Non-pigmented ciliary epithelial cell (primary cell): ENCODE measurements at regions not wholly inside any gene's neighbourhood (a gene's known extent, or its start where the extent isn't known, plus 50 kb on each side); places are given as distances from the start of the nearest gene placed in this dataset.

ENCODE experiments used
- DNase-seq: peaks from one replicate; pipeline ENCODE4 v3.0.0-alpha.2; 2010; ENCODE audit warnings: low read depth

DNA sequence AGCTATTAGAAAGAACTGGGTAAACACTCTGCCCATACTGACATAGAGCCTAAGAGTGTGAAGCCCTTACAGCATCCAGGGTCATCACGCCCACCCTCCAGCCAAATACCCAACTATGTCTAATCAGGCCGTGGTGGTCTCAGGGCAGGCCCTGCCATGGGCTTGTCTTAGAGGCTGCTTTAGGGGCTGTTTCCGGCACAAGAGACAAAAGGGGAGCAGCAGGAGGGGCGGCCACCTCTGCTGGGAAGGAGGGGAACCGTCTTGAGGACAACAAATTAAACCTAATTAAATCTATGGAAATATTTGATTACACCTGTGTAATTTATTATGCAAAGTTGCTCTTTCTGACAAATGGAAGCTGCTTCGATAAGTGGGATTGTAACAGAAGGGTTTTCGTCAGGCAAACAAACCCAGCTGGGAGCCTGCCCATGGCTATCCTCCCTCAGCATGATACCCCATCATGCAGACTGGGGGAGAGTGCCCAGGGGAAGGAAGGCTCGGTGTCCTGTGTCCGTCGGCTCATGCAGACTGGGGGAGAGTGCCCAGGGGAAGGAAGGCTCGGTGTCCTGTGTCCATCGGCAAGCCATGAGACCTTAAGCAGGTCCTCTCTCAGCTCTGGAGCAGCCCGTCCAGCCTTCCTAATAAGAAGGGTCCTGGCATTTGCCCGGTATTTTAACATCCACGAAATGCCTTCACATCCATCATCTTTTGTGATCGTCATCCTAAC is 163.6 kb upstream of the B3GAT1 start:
- DNase-seq, result no peak

DNA sequence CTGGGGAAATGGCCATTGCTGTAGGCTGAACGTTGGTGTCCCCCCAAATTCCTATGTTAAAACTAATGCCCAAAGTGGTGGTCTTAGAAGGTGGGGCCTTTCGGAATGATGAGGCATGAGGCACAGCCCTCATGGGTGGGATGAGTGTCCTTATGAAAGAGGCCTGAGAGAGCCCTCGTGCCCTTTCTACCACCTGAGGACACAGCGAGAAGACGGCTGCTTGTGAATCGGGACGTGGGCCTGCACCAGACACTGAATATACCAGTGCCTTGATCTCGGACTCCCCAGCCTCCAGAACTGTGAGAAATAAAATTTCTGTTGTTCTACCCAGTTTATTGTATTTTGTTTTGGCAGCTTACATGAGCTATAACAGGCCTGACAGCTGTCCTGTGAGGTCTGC is 162.9 kb upstream of the B3GAT1 start:
- DNase-seq, result no peak

DNA sequence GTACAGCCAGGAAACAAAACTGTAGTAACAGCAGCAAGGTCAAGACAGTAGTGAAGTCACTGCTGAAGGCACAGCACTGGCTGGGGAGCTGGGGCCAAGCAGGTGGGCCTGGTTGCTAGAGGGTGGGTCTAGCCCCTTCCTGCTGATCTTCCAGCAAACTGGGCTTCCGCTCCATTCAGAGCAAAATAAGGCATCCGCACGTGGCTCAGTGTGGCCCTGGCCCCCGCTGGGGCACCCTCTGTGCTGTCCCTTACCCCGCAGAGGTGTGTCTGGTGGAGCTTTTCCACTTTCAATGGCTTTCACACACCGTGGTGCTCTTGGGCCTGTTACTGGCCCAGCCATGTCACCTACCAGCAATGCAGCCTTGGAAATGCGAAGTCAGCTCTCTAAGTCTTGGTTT is 162.4 kb upstream of the B3GAT1 start:
- no peak for DNase-seq

DNA sequence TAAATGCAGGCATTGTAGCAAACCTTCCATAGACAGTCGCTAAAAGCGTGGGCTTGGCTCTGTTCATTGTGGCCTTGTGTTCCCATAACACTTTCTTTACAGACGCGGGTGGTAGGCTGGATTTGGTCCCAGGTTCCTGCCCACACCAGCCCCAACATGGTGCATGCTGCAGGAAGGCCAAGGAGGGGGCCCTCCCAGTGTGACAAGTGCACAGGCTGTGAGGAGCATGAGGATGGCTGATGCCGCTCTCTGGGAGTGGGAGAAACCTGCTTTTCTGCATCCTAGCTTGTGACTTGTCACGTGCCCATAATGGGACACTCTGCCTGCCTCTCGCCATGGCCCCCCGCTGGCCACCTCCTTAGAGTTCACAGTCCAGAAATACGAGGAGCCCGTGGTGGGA is 161.8 kb upstream of the B3GAT1 start:
- no peak for DNase-seq

DNA sequence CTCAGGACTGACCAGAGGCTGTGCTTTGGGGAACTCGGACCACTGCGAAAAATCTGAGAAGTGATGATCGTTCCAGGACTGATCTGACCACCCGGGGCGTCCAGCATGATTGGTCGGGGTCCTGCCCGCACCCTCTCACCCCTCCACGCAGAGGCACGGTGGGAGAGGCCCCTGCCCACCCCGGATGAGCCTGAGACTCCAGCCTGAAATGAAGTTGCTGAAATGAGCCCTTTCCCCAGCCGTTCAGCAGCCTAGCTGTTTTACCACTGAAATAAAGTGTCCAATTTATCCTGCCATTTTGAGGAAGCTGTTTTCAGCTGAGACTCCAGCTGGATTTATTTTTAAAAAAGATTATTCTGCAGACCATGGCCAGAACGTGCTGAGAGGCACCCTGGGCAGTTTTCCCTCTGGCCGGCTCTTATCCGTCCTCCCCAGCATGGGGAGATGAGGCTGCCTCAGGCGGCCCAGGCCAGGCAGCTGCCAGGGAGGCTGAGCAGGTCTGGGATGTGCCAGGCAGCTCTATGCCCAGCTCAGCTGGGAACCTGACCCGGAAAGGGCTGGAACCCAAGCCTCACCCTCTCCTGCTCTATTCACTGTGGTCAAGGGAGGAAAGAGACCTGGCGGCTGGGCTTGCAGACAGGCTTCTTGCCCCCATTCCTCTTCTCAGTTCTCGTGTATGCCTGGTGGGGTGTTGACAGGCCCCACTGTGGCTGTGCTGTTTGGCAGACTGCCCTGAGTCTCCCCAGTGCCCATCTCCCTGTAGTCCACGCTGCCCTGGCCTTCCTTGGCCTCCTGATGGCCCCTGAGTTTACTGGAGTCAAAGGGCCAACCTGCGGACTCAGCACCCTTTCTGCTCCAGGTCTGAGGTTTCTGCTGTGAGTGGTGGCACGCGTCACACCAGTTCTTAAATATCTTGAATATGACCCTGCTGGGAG is 161.0 kb upstream of the B3GAT1 start:
- DNase-seq, result no peak

DNA sequence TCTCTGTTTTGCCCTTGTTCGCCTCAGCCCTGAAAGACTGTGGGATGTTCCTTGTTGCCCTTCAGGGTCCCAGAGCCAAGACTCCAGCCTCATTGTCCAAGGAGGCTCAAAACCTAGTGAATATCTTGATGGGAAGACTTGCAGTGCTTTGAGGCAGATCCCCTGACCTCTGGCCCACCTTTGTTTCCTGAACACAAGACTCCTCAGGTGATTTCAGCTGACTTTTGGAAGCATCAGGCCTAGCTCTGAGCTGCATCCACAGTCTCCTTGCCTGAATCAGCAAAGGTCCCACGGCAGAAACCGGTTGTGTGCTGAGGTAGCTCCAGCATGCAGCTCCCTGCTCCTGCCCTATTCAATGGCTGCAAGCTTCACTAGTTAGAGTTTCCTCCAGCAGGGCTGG is 159.3 kb upstream of the B3GAT1 start:
- DNase-seq, result no peak

DNA sequence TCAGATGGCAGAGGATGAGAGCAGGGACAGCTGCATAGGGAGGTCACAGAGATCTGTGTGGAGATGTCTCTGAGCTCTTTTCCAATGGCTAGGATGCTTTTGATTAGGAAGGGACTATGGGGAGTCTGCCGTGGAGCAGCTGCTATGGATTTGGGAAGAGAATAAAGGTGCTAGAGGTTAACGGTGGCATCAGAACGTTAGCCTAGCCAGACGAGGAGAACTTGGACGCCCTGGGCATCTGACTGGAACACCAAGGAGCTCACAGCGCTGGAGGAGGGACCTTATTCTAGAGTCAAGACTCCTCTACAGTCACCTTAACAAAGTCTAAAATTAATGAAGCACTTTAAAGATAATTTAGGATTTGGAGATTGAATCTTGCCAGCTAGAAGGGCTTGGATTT is 157.2 kb upstream of the B3GAT1 start:
- no peak for DNase-seq

DNA sequence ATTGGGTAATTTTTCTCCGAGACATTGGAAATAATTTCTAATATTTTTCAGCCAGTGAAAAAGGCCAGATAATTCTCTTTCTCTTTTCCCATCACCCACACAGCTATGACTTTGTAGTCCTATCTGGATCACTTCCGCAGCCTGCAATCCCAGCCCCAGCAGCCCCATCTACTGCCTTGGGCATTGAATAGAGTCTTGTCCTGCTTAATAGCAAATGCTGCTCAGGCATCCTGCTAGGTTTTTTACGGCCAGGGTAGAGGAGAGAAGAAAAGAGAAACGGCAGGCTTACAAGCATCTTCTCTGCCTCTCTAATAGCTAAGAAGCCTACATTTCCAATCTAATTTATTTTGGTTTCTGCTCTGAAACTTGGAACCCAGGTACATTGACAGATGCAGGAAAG is 154.3 kb upstream of the B3GAT1 start:
- no peak for DNase-seq

DNA sequence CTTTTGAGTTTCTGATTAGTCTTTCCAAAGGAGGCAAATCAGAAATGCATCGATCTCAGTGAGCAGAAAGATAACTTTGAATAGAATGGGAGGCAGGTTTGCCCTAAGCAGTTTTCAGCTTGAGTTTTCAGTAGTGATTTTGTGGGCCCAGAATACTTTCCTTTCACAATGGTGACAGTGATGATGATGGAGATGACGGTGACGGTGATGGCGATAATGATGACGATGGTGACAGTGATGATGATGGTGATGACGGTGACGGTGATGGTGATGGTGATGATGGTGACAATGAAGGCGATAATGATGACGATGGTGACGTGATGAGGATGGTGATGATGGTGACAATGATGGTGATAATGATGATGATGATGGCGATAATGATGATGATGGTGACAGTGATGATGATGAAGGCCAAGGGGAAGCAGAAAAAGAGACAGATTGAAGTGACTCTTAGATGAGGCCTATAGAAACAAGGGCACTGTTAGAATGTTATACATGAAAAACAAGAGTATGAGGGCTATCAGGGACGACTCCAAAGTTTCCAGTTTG is 153.4 kb upstream of the B3GAT1 start:
- DNase-seq, result no peak

DNA sequence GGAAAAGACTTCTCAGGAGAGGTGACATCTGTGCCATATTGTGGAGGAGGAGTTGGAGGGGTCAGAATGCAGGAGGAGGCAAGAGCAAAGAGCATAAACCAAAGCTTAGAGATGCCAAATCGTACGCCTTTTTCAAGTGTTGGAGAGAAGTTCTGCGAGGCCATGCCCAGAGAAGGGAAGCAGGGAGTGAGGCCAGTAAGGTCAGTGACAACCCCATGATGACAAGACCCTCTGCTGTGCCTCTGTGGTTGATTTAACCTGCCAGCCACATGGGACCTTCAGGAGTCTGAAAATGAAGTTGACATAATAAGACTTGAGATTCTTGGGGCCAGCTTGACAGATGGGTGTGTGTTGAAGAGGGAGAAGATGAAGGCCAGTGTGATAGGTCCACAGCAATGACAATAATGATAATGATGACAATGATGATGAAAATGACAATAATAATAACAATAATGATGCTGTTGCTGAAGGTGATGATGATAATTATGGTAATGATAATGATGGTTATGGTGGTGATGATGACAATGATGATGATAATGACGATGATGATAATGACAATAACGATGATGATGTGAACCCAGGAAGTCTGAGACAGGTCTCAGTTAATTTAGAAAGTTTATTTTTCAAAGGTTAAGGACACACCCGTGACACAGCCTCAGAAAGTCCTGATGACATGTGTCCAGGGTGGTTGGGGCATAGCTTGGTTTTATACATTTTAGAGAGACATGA is 152.6 kb upstream of the B3GAT1 start:
- DNase-seq, result no peak

DNA sequence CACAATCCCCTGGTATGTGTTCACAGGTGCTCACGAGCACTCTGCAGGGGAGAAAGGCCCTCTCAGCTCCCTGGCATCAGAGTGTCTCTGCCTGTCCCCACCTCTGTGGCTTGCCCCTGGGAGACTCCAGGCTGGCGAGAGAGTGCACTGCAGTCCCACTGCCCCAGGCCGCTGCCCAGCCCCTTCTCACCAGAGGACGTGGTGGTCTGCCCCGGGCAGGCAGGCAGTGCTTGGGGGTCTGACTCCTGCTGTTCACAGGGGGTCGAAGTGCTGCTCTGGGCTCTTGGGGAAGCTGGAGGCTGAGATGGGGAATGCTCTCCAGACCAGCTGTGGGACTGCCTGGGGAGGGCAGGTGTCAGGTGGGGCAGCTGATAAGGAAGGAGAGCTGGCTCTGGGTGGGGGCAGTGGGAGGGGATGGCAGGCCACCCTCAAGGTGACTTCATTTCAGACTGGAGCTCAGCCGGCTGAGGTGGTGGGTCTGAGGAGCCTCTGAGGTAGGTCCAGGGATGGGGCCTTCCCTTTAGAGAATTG is 151.0 kb upstream of the B3GAT1 start:
- no peak for DNase-seq

DNA sequence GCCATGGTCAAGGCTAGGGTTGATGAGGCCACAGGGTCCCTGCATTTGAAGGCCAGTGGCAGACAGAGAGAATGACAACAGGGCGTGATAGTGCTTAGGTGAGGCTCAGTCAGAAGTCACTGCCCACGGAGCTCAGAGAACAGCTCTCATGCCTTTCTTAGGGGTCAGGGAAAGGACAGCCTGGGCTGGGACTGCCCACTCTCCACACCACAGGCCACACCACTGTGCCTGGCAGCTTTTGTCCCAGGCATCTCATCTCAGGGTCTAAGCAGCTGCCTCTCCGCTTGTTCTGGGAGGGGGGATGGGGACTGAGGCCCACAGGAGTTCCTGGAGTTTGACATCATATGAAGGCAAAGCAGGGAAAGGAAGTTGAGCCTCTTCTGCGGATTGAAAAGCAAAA is 150.2 kb upstream of the B3GAT1 start:
- DNase-seq, result no peak

DNA sequence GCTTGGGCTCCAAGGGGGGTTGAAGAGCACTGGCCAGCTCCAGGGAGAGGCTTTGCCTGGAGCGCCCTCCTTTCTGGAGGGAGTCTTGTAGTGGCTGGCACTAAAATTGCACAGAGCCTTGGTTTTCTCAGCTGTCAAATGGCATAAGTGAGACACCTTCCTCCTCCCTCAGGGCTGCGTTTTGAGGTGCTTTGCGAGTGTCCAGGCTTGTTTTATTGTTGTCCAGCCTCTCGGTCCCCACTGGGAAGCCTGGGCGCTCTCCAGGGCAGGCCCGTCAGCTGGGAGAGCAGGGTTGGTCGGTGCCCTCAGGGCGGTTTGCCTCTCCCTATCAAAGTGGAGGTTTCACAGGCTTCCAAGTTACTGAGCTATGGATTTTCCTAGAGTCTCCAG is 149.3 kb upstream of the B3GAT1 start:
- DNase-seq, result no peak

DNA sequence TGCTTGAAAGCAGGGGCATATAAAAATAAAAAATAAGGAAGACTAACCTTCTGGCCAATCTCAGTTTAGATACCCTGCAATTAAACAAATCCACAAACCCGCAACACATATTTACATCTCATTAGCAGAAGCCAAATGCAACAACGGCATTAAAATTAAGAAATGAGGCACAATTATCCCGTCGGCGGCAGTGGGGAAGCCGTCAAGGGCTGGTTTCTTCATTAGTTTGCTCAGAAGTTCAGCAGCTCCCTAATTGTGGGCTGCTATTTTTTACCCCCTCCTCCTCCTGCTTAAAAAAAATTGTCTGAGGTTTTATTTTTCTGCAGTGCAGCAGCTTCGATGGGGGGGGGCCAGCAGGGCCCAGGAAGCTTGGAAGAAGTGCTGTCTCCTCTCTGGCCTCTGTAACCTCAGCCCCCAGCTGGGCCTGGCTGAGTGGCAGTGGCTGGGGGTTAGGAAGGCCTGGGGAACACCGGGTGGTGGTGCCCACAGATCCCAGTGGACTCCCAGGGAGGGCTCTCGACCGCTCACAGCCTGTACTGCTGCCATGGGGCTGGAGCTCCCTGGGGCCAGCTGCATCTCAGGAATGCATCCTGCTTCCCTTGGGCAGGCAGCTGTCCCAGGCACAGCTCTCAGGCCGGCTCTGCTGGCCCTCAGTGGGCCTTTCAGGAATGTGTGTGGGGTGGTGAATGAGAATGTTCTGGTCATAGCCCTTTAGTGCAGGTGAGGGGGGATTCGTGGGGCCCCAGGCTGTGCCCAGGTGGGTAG is 148.7 kb upstream of the B3GAT1 start:
- DNase-seq, result no peak

DNA sequence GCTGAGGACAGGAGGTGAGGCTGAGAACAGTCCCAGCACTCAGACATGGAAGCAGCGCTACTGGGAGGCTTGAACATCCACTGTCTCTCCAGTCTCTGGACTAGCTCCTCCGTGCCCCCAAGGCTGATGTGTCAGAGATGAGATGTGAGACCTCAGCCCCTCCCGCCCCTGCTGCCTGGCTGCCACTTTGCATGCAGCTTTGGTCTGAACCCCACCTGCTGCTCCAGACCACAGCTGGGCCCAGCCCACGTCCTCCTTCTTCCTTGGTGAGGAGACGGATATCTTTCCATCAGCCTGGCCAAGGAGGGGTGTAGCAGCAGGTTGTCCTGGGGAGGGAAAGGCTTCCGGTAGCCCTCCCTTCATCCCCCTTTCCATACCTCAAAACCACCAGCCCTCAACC is 148.0 kb upstream of the B3GAT1 start:
- DNase-seq, result no peak

DNA sequence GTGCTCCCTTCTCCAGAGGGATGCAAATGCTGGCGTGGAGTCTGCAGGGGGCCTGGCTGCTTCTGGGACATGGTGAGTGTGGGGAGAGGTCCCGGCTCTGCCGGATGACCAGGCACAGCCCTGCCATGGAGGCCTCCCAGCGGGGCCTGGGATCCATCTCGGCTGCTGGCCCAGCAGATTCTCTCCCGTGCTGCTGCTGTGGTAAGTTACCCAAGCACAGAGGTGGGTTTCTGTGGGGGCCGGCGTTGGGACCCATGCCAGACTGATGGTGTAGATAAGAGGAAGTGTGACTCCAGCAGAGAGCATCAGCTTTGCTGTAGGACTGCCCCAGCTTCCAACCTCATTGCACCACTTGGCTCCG is 147.5 kb upstream of the B3GAT1 start:
- DNase-seq, result no peak

DNA sequence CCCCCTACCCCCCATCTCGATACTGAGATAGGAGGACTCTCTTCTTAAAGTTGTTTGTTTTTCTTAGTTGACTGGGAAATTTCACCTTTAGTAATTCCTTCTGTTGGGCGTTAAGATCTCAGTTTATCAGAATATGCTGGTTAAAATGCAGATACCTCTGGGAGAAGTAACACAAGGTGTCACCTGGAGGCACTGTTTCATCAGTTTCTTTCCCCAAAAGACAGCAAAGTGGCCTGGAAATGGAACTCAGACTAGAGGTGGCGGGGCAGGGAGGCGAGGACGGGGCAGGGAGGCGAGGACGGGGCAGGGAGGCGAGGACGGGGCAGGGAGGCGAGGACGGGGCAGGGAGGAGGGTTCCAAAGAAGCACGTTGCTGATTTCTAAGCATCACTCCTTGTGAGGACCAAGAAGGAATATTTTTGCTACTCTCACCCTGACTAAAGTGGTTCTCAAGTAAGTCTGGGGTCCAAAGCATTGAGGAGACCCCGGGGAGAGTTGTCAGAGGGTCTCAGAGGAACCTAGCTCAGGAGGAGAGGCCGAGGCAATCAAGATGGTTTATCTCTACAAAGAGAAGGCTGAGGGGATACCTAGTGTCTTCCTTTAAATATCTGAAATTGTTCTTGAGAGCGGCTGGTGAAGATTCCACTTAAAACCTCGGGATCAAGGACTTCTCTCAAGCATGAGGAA is 147.0 kb upstream of the B3GAT1 start:
- no peak for DNase-seq

DNA sequence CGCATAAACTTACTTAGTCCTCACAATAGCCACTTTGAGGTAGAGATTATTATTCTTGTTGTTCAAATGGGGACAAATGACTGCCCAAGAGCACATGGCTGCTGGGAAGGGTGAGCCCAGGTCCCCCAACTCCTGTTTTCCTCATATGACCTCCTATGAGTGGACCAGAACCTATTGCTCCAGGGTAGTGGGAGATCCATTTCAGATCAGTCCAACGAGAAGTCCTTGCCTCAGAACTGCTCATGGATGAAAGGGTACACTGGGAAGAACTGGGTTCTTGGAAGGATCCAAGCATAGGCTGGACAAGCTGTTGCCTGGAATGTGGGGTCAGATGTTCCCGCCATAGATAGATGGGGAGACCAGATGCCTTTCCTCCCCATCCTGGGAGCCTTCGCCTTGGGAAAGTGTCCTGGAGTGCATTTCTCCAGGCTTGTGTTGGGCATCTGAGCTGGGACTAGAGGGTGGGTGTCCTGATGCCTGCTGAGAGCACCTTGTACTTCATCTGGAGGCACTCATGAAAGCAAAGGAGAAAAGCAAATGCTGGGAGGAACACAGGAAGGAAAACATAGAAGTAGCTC is 146.3 kb upstream of the B3GAT1 start:
- DNase-seq, result no peak

DNA sequence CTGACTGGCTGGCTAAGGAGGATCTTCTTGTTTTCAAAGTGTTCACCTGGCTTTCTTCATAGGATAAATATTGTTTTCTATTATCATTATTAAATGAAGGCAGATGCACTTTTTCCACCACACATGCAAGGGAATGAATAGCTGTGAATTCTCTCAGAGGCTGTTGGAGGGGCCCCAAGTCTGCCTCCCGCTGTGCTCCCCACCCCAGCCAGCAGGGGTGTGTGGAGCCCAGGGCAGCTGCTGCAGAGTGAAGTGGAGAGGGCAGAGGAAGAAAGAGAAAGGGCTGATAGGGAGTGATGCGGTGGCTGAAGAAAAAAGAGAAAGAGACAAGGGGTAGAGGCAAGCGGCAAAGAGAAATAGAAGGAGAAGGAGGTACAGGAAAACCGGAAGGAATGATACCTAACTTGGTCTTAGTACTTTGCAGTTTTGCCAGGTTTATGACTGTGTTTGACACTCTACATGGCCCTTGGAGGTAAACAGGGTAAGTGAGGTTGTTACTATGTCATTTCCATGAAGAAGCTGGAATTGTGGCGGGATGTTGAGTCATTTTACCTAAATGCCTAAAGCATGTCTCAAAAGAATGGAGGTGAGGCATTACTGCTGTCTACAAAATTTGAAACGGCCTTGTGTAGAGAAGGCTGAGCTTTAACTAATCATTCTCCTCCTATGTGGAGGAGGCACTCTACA is 145.7 kb upstream of the B3GAT1 start:
- no peak for DNase-seq

DNA sequence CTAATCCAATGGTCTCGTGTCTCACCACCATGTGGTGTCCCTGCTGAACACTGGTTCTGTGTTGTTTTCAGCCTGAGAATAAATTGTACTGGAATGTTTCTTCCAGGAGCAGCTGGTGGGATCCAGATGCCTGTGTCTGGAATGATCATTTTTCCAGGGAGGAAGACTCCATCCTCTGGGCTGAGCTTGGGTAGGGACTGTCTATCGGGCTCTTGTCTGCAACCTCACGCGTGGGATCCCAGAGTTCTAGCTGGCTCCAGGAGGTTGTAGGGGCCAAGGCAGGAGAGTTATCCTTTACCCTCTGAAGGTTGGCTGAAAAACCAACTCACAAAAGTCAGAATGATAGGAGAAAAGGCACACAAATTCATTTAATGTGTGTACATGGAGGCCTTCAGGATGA is 144.1 kb upstream of the B3GAT1 start:
- DNase-seq, result no peak
